ENCODE measurements at regions not wholly inside any gene's neighbourhood (a gene's known extent, or its start where the extent isn't known, plus 50 kb on each side); places are given as distances from the start of the nearest gene placed in this dataset.

DNA sequence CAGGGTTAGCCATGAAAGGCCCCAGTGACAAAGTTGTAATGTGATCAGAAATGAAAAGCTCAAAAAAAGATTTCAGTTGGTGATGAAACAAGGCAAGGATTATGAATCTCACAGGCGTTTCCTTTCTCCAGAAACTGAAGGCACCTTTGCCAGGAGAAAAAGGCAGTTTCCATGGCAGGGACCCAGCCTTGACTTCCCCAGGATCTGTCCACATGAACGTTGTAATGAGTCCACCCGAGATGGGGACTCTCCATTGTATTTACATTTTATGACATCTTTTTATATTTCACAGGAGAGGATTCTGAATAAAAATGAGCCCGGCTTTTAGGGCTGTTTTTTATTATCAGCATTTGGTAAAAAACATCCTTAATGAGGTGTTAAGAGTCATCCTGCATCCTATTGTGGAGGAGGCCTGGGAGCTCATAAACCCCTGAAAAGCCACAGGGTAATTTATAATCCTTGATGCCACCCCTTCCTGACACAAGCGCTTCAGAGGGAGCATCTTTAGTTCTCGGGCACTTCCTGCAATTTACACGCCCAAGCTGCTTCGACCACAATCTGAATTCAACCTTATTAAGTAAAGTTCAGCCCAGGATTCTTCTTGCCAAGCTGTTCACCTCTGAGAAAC, 74.1 kb upstream of the SALL4 start:
- 0 out of 2 replicates have a peak overlapping the region, but pooled peaks have one; percentile 30 for H3K4me3 ChIP-seq
- no peak for TF ChIP-seq EZH2 (IDR thresholded peaks at IDR 0.05)
- no peak for TF ChIP-seq FOXP2 (optimal IDR thresholded peaks at IDR 0.05; ENCODE audit: control extremely low read depth, extremely low read length, insufficient read depth)
- no peak for TF ChIP-seq POLR2AphosphoS5 (IDR thresholded peaks at IDR 0.05; ENCODE audit: borderline replicate concordance, low read depth, low read length)
- H3K9me3 ChIP-seq (ENCODE audit: low read depth, low read length), result no peaks in the 10 kb centered on the region
- peak overlapping the region; percentile 32 for H3K9ac ChIP-seq (ENCODE audit: insufficient read length)
- H3K36me3 ChIP-seq (ENCODE audit: insufficient read depth, low read length), result no peaks in the 10 kb centered on the region
- peak overlapping the region; percentile 50; the same call in 1 of the 2 replicates for H3K27ac ChIP-seq
- peak; percentile 16 for DNase-seq (ENCODE audit: low read depth, low spot score)

DNA sequence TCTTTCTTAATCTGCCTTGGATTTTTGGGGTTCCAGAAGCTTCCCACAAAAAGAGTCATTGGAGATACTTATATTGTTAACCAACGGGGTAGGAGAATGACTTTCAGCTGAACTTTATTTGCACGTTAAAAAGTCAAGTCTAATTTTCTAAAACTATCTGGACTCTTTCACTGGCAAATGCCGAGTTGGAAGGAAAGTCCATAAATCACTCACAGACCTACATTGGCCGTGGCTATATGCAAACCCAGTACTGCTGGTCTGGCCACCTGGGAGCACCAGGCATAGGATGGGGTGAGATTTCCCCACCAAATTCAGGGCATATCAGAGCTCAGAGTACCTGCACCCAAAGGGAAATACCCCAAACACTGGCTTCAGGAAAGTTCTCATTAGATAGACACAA, 71.3 kb upstream of the SALL4 start:
- H3K9me3 ChIP-seq (ENCODE audit: low read depth, low read length), result no peaks in the 10 kb centered on the region
- no peak for DNase-seq (ENCODE audit: low read depth, low spot score)
- no peak overlapping the region for H3K4me3 ChIP-seq
- no peaks in the 10 kb centered on the region for H3K36me3 ChIP-seq (ENCODE audit: insufficient read depth, low read length)
- H3K27ac ChIP-seq, result no peak overlapping the region
- no peak for TF ChIP-seq POLR2AphosphoS5 (IDR thresholded peaks at IDR 0.05; ENCODE audit: borderline replicate concordance, low read depth, low read length)
- no peak for TF ChIP-seq FOXP2 (optimal IDR thresholded peaks at IDR 0.05; ENCODE audit: control extremely low read depth, extremely low read length, insufficient read depth)
- no peak for TF ChIP-seq EZH2 (IDR thresholded peaks at IDR 0.05)
- H3K9ac ChIP-seq (ENCODE audit: insufficient read length), result no peak overlapping the region

- Histone ChIP-seq H3K9me3 (ENCODE audit: low read depth, low read length) (no peaks in the 10 kb centered on the region), H3K36me3 (ENCODE audit: insufficient read depth, low read length) (no peaks in the 10 kb centered on the region), H3K9ac (ENCODE audit: insufficient read length) (no peak overlapping the region), H3K4me3 (no peak overlapping the region), H3K27ac (no peak overlapping the region)
- DNase-seq (ENCODE audit: low read depth, low spot score), result no peak
- no peak for TF ChIP-seq POLR2AphosphoS5 (IDR thresholded peaks at IDR 0.05; ENCODE audit: borderline replicate concordance, low read depth, low read length)
- no peak for TF ChIP-seq FOXP2 (optimal IDR thresholded peaks at IDR 0.05; ENCODE audit: control extremely low read depth, extremely low read length, insufficient read depth)
- TF ChIP-seq EZH2 (IDR thresholded peaks at IDR 0.05), result no peak
Observed at GRCh38 chr20:51871943-51872342, 69.6 kb upstream of the SALL4 start.

- Histone ChIP-seq H3K9me3 (ENCODE audit: low read depth, low read length) (no peaks in the 10 kb centered on the region), H3K36me3 (ENCODE audit: insufficient read depth, low read length) (no peaks in the 10 kb centered on the region), H3K9ac (ENCODE audit: insufficient read length) (no peak overlapping the region), H3K27ac (no peak overlapping the region), H3K4me3 (no peak overlapping the region)
- no peak for TF ChIP-seq POLR2AphosphoS5 (IDR thresholded peaks at IDR 0.05; ENCODE audit: borderline replicate concordance, low read depth, low read length)
- TF ChIP-seq FOXP2 (optimal IDR thresholded peaks at IDR 0.05; ENCODE audit: control extremely low read depth, extremely low read length, insufficient read depth), result no peak
- no peak for TF ChIP-seq EZH2 (IDR thresholded peaks at IDR 0.05)
- no peak for DNase-seq (ENCODE audit: low read depth, low spot score)
Observed at GRCh38 chr20:51869002-51869401, 66.7 kb upstream of the SALL4 start.

DNA sequence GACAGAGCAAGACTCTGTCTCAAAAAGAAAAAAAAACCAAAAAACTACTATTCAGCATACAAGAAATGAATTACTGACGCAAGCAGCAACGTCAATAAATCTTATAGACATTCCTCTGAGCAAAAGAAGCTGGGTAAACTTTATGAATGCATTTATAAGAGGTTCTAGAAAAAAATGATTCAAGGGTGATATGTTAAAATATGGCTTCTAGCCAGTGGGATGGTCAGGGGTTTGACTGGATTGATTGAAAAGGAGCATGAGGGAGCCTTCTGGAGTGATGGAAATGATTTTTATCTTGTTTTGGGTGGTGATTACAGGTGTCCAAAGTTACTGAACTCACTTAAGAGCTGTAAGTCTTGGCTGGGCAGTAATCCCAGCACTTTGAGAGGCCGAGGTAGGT, 64.9 kb upstream of the SALL4 start:
- H3K4me3 ChIP-seq, result no peak overlapping the region
- TF ChIP-seq FOXP2 (optimal IDR thresholded peaks at IDR 0.05; ENCODE audit: control extremely low read depth, extremely low read length, insufficient read depth) (no peak), EZH2 (IDR thresholded peaks at IDR 0.05) (no peak), POLR2AphosphoS5 (IDR thresholded peaks at IDR 0.05; ENCODE audit: borderline replicate concordance, low read depth, low read length) (no peak)
- H3K9ac ChIP-seq (ENCODE audit: insufficient read length), result no peak overlapping the region
- H3K9me3 ChIP-seq (ENCODE audit: low read depth, low read length), result no peaks in the 10 kb centered on the region
- no peaks in the 10 kb centered on the region for H3K36me3 ChIP-seq (ENCODE audit: insufficient read depth, low read length)
- no peak overlapping the region for H3K27ac ChIP-seq
- no peak for DNase-seq (ENCODE audit: low read depth, low spot score)

DNA sequence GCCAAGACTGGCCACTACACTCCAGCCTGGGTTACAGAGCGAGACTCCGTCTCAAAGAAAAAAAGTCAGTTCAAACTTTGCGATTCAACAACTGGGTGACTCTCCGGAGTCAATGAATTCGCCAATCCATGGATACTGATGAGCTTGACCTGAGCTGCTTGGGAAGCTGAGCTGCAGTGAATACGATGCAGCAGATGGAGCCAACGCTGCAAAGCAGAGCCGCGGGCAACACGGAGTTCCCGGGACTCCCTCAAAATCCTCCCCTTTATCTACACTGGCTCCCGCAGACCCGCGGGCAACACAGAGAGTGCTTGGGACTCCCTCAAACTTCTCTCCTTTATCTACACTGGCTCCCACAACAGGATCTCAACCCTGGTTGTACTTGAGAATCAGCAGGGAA, 62.6 kb upstream of the SALL4 start:
- no peak for TF ChIP-seq POLR2AphosphoS5 (IDR thresholded peaks at IDR 0.05; ENCODE audit: borderline replicate concordance, low read depth, low read length)
- no peak for TF ChIP-seq FOXP2 (optimal IDR thresholded peaks at IDR 0.05; ENCODE audit: control extremely low read depth, extremely low read length, insufficient read depth)
- no peak for TF ChIP-seq EZH2 (IDR thresholded peaks at IDR 0.05)
- Histone ChIP-seq H3K36me3 (ENCODE audit: insufficient read depth, low read length) (no peaks in the 10 kb centered on the region), H3K4me3 (no peak overlapping the region), H3K27ac (no peak overlapping the region), H3K9me3 (ENCODE audit: low read depth, low read length) (no peaks in the 10 kb centered on the region), H3K9ac (ENCODE audit: insufficient read length) (no peak overlapping the region)
- DNase-seq (ENCODE audit: low read depth, low spot score), result no peak

DNA sequence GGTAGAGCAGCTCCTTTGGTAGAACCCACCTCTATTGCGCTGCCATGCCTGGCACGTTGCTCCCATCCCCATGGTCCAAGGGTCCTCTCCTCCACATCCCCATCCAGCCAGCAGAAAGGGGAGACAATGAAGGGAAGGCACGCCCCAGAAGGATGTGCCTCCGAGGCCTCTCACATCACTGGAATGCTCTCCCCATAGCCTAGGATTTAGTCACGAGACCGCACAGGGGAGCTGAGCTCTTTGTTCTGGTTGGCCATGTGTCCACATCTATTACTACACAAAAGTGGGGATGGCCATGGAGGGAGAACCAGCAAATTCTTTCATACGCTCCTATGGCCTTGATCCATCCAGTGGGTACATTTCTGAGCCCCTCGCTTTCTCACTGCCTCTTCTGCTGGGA, 60.5 kb upstream of the SALL4 start:
- no peak overlapping the region for H3K4me3 ChIP-seq
- no peak overlapping the region for H3K9ac ChIP-seq (ENCODE audit: insufficient read length)
- H3K9me3 ChIP-seq (ENCODE audit: low read depth, low read length), result no peaks in the 10 kb centered on the region
- H3K36me3 ChIP-seq (ENCODE audit: insufficient read depth, low read length), result no peaks in the 10 kb centered on the region
- DNase-seq (ENCODE audit: low read depth, low spot score), result no peak
- H3K27ac ChIP-seq, result no peak overlapping the region
- TF ChIP-seq EZH2 (IDR thresholded peaks at IDR 0.05), result no peak

DNA sequence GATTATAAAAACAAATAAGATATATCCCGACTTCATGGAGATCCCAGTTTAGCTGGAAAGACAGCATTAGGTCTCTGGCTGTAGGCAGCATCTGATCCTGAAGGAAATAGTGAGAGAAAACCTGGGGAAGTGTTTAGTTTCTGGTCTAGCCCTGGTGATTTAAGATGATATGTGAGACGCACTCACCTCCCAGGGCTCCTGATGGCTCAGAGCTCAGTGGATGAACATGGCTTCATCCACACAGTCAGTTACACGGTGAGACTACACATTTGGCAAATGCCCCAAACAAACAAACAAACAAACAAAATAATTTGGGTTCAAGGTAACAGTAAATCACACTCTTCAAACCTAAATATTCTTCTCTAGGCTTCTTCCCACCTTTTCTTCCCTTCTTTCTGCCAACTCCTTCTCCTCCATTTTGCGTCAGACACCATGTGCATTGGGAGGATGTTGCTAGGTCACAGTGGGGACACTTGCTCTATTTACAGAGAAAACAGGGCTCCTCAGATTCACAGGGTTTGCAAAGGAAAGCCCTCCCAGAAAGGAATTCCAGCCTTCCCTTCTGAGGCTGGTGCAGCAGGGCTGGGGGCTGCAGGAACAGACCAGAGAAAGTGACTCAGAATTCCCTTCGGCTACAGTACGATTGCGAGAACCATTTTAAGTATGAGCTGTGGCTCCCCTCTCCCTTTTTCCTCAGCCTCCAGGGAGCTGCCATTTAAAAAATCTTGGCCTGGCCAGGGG, 59.6 kb upstream of the SALL4 start:
- H3K4me3 ChIP-seq, result no peak overlapping the region
- TF ChIP-seq FOXP2 (optimal IDR thresholded peaks at IDR 0.05; ENCODE audit: control extremely low read depth, extremely low read length, insufficient read depth), result no peak
- no peak for TF ChIP-seq POLR2AphosphoS5 (IDR thresholded peaks at IDR 0.05; ENCODE audit: borderline replicate concordance, low read depth, low read length)
- TF ChIP-seq EZH2 (IDR thresholded peaks at IDR 0.05), result no peak
- no peak for DNase-seq (ENCODE audit: low read depth, low spot score)
- no peak overlapping the region for H3K9ac ChIP-seq (ENCODE audit: insufficient read length)
- no peaks in the 10 kb centered on the region for H3K36me3 ChIP-seq (ENCODE audit: insufficient read depth, low read length)
- H3K27ac ChIP-seq, result no peak overlapping the region
- no peaks in the 10 kb centered on the region for H3K9me3 ChIP-seq (ENCODE audit: low read depth, low read length)
